HUES64 (cell line): ENCODE measurements at regions not wholly inside any gene's neighbourhood (a gene's known extent, or its start where the extent isn't known, plus 50 kb on each side); places are given as distances from the start of the nearest gene placed in this dataset.
"Not testable (repeated sequence)": the region's sequence is repeated elsewhere in the genome, so short reads cannot be mapped to it uniquely, and the experiment has no call there.

Experiments
- H3K27ac ChIP-seq: 2 replicates; pipeline ENCODE4 v1.7.0; 2013; ENCODE audit warnings: low read depth, low read length, inconsistent platforms
- H3K27me3 ChIP-seq: 2 replicates; pipeline ENCODE4 v1.6.1; 2013; ENCODE audit warnings: mild to moderate bottlenecking, low read length; ENCODE audit not compliant: insufficient read depth
- H3K36me3 ChIP-seq: 2 replicates; pipeline ENCODE4 v1.6.1; 2013; ENCODE audit warnings: mild to moderate bottlenecking, low read length; ENCODE audit not compliant: insufficient read depth
- H3K4me1 ChIP-seq: 2 replicates; pipeline ENCODE4 v1.6.1; 2013; ENCODE audit warnings: mild to moderate bottlenecking, low read length, moderate library complexity; ENCODE audit not compliant: insufficient read depth
- H3K4me3 ChIP-seq: 2 replicates; pipeline ENCODE4 v1.5.1; 2013; ENCODE audit warnings: mild to moderate bottlenecking, low read length, moderate library complexity
- H3K9ac ChIP-seq: 2 replicates; pipeline ENCODE4 v1.6.1; 2013; ENCODE audit warnings: mild to moderate bottlenecking, low read depth, low read length
- H3K9me3 ChIP-seq: 2 replicates; pipeline ENCODE4 v1.6.1; 2013; ENCODE audit warnings: low read depth, low read length; ENCODE audit not compliant: insufficient read depth
- WGBS: fragments of 150-250, 120-280 bp; methylation state at CpG from one replicate; pipeline ENCODE4 v1.1.7; 2013; ENCODE audit warnings: missing lambda C conversion rate; 5-methylcytosine and 5-hydroxymethylcytosine counted together

DNA sequence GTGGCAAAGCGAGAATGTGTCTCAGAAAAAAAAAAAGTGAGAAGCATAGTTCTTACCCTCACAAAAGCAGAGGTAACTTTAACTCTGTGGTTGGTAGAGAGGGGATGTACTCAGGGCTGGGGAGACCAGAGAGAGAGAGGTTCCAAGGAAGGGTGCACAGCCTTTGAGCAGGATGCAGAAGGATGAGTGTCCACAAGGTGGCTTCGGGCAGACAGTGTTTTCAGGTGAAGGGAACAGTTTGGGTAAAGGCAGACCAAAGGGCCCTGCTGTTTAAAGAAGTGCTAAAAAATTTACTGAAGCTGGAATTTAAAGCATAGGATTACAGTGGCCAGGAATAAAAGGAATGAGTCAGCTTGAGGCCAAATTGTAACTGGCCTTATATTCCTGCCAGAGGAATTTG, 2240.6 kb downstream of the EPHA3 start:
- H3K27me3 ChIP-seq, H3K36me3 ChIP-seq, H3K4me3 ChIP-seq, H3K4me1 ChIP-seq, H3K9ac ChIP-seq, H3K27ac ChIP-seq: not testable (repeated sequence)
- H3K9me3 ChIP-seq = peaks cover 59% of the 10 kb centered on the region
- 83% methylated on average over 2 of the region's 2 CpGs for WGBS

GRCh38 chr3:91349072-91349471, 2241.7 kb downstream of the EPHA3 start:
- H3K9ac ChIP-seq = not testable (repeated sequence)

DNA sequence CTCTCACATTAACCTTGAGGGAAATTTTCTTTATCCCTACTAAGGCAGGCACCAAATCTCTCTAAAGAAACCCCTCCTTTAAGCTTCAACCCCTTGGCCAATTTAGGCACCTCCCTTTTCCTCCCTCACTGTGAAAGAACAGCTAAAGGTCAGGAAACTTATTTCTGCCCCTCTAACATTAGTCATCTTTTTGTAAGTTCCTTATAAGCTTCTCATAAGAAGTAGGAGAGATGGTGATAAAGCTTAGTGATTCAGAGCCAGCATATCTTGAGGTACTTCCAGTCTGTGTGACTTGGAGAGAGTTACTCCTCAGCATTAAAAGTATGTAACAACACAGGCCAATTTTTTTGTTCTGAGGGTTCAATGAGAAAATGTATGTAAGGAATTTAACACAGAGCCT, 2244.7 kb downstream of the EPHA3 start:
- not testable (repeated sequence) for H3K4me3 ChIP-seq, H3K27me3 ChIP-seq, H3K9ac ChIP-seq, H3K27ac ChIP-seq, H3K36me3 ChIP-seq, H3K4me1 ChIP-seq
- H3K9me3 ChIP-seq = peaks cover 56% of the 10 kb centered on the region

More at GRCh38 chr3:91349072-91349471, 2241.7 kb downstream of the EPHA3 start:
- 72% methylated on average over 1 of the region's 1 CpG for WGBS
- not testable (repeated sequence) for H3K36me3 ChIP-seq, H3K27me3 ChIP-seq, H3K4me3 ChIP-seq, H3K27ac ChIP-seq, H3K4me1 ChIP-seq
- H3K9me3 ChIP-seq = peaks cover 58% of the 10 kb centered on the region

- H3K9ac ChIP-seq, H3K4me3 ChIP-seq, H3K27ac ChIP-seq, H3K4me1 ChIP-seq, H3K36me3 ChIP-seq, H3K27me3 ChIP-seq: not testable (repeated sequence)
- H3K9me3 ChIP-seq = peaks cover 58% of the 10 kb centered on the region
These were observed 2251.9 kb downstream of the EPHA3 start for GRCh38 chr3:91359278-91359677.

DNA sequence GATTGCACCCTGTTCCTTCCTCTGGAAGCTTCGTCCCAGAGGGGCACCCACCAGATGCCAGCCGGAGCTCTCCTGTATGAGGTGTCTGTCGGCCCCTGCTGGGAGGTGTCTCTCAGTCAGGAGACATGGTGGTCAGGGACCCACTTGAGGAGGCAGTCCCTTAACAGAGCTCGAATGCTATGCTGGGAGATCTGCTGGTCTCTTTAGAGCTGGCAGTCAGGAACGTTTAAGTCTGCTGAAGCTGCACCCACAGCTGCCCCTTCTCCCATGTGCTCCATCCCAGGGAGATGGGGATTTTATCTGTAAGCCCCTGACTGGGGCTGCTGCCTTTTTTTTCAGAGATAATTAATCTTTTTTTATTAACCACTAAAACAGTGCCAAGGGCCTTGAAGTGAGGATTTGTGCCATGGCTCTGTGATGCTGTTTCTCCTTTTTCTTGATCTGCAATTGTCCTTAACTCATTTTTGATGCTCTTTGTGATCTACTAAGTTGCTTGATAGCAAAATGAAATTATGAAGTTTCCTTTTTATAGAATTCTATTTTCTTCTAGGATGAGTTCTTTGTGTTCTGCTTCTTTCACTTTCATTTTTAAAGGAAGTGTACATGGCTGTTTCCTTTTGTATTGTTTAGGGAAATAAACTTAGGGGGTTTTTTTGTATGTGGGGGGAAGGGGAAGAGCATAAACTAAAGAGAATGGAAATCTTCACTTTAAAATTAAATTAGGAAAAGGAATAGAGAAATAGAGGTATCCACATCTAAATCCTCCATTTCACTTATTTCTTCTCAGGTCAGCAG, 2275.9 kb downstream of the EPHA3 start:
- H3K27me3 ChIP-seq, H3K4me3 ChIP-seq, H3K9ac ChIP-seq, H3K9me3 ChIP-seq, H3K36me3 ChIP-seq, H3K4me1 ChIP-seq, H3K27ac ChIP-seq: not testable (repeated sequence)
- 75% methylated on average over 5 of the region's 5 CpGs for WGBS

DNA sequence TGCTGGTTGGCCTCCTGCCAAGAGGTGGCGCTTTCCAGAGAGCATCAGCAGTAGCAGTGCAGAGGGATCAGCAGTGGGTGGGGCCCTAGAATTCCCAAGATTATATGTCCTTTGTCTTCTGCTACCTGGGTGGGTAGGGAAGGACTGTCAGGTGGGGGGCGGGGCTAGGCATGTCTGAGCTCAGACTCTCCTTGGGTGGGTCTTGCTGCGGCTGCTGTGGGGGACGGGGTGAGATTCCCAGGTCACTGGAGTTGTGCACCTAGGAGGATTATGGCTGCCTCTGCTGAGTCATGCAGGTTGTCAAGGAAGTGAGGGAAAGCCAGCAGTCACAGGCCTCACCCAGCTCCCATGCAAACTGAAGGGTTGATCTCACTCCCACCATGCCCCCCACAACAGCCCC, 2296.5 kb downstream of the EPHA3 start:
- not testable (repeated sequence) for H3K4me3 ChIP-seq, H3K9ac ChIP-seq, H3K27me3 ChIP-seq, H3K27ac ChIP-seq, H3K4me1 ChIP-seq, H3K36me3 ChIP-seq
- peaks cover 23% of the 10 kb centered on the region; the same call in 1 of the 2 replicates for H3K9me3 ChIP-seq
- WGBS = 73% methylated on average over 4 of the region's 4 CpGs

- H3K36me3 ChIP-seq, H3K27ac ChIP-seq, H3K4me1 ChIP-seq, H3K4me3 ChIP-seq, H3K27me3 ChIP-seq, H3K9ac ChIP-seq: not testable (repeated sequence)
- H3K9me3 ChIP-seq = peaks cover 21% of the 10 kb centered on the region
These were observed 2334.6 kb downstream of the EPHA3 start for GRCh38 chr3:91442063-91442462.

- not testable (repeated sequence) for H3K9ac ChIP-seq, H3K4me1 ChIP-seq, H3K27me3 ChIP-seq
These were observed 2335.1 kb downstream of the EPHA3 start for GRCh38 chr3:91442483-91442882.

DNA sequence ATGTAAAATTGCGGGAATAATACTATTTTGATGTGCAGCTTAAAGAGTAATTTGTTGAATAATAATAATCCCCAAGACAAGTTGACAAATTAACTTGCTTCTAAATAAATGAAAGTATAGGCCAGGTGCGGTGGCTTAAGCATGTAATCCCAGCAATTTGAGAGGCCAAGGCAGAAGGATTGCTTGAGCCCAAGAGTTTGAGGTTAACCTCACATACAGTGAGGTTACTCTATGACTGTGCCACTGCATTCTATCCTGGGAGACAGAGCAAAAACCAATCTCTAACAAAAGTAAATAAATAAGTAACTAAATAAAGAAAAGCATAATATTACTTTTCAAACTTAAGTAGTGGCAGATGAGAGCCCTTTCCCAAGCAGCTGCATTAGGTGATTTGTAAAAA, 2341.0 kb downstream of the EPHA3 start:
- H3K4me1 ChIP-seq, H3K36me3 ChIP-seq, H3K27ac ChIP-seq, H3K9ac ChIP-seq, H3K27me3 ChIP-seq, H3K4me3 ChIP-seq: not testable (repeated sequence)
- peaks cover 11% of the 10 kb centered on the region; the same call in 1 of the 2 replicates for H3K9me3 ChIP-seq
- 83% methylated on average over 1 of the region's 2 CpGs for WGBS

More at GRCh38 chr3:91442483-91442882, 2335.1 kb downstream of the EPHA3 start:
- H3K36me3 ChIP-seq, H3K27ac ChIP-seq, H3K4me3 ChIP-seq: not testable (repeated sequence)
- 40% methylated on average over 1 of the region's 4 CpGs for WGBS
- H3K9me3 ChIP-seq = peaks cover 20% of the 10 kb centered on the region

- H3K9me3 ChIP-seq = peaks cover 16% of the 10 kb centered on the region
- H3K27me3 ChIP-seq, H3K36me3 ChIP-seq, H3K9ac ChIP-seq, H3K4me1 ChIP-seq, H3K4me3 ChIP-seq, H3K27ac ChIP-seq: not testable (repeated sequence)
- no CpG with 5 or more reads among the region's 1 CpG for WGBS
These were observed 2359.1 kb downstream of the EPHA3 start for GRCh38 chr3:91466517-91466916.

GRCh38 chr3:91469251-91469650, 2361.8 kb downstream of the EPHA3 start:
- H3K27me3 ChIP-seq, H3K4me3 ChIP-seq, H3K27ac ChIP-seq, H3K36me3 ChIP-seq, H3K9ac ChIP-seq, H3K4me1 ChIP-seq: not testable (repeated sequence)
- 88% methylated on average over 3 of the region's 3 CpGs for WGBS
- peaks cover 21% of the 10 kb centered on the region for H3K9me3 ChIP-seq

DNA sequence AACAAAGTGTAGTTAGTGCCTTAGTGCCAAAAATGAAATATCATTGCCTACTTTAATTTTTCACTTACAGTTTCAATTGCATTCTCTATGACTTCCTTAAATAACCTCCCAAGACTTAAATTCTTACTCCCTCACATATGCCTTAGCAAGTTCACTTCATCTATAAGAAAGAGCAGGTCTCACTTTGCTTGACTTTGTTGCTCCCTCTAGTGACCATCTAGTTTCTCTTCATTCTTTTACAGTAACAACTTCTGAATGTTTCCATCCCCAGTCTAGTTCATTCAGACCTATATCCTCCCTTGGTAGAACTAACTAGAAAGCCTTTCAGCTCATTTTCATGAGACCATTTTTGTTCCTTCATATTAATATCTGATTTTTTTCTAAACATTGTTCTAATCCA, 2377.6 kb downstream of the EPHA3 start:
- H3K9ac ChIP-seq, H3K27ac ChIP-seq, H3K4me3 ChIP-seq, H3K27me3 ChIP-seq, H3K4me1 ChIP-seq, H3K36me3 ChIP-seq: not testable (repeated sequence)
- peaks cover 34% of the 10 kb centered on the region for H3K9me3 ChIP-seq
